GM12864 (cell line): ENCODE measurements at regions not wholly inside any gene's neighbourhood (a gene's known extent, or its start where the extent isn't known, plus 50 kb on each side); places are given as distances from the start of the nearest gene placed in this dataset.

Source experiments
- DNase-seq: peaks from one replicate; pipeline ENCODE4 v3.0.0-alpha.2; 2011; ENCODE audit warnings: low read depth
- H3K4me3 ChIP-seq: 2 replicates; pipeline ENCODE4 v1.5.1; 2011; ENCODE audit warnings: mild to moderate bottlenecking, low read depth, low read length, control low read depth
- CTCF ChIP-seq: IDR thresholded peaks from 2 replicates; pipeline ENCODE4 v1.5.1; 2011; ENCODE audit warnings: low read depth, mild to moderate bottlenecking, moderate library complexity, low read length, control low read depth, inconsistent platforms; ENCODE audit errors: missing control alignments

GRCh38 chr5:23164971-23165370, 311.8 kb upstream of the CDH12 start:
- H3K4me3 ChIP-seq, result no peak overlapping the region
- DNase-seq, result no peak
- no peak for TF ChIP-seq CTCF

GRCh38 chr5:23158179-23158578, 305.0 kb upstream of the CDH12 start:
- no peak for DNase-seq
- TF ChIP-seq CTCF, result no peak

GRCh38 chr5:23157716-23158115, 304.6 kb upstream of the CDH12 start:
- H3K4me3 ChIP-seq, result no peak overlapping the region
- no peak for DNase-seq
- TF ChIP-seq CTCF, result no peak

More at GRCh38 chr5:23158179-23158578, 305.0 kb upstream of the CDH12 start:
- H3K4me3 ChIP-seq, result no peak overlapping the region

GRCh38 chr5:23157169-23157568, 304.0 kb upstream of the CDH12 start:
- no peak for DNase-seq
- no peak overlapping the region for H3K4me3 ChIP-seq
- TF ChIP-seq CTCF, result no peak

GRCh38 chr5:23147625-23148024, 294.5 kb upstream of the CDH12 start:
- no peak for TF ChIP-seq CTCF
- no peak overlapping the region for H3K4me3 ChIP-seq
- DNase-seq, result no peak

- H3K4me3 ChIP-seq, result no peak overlapping the region
- DNase-seq, result no peak
- TF ChIP-seq CTCF, result no peak
Observed at GRCh38 chr5:23146183-23146582, 293.0 kb upstream of the CDH12 start.

GRCh38 chr5:23139338-23140171, 286.4 kb upstream of the CDH12 start:
- no peak for DNase-seq
- no peak overlapping the region for H3K4me3 ChIP-seq
- TF ChIP-seq CTCF, result peak; percentile 16
